K562 (cell line): ENCODE measurements at regions not wholly inside any gene's neighbourhood (a gene's known extent, or its start where the extent isn't known, plus 50 kb on each side); places are given as distances from the start of the nearest gene placed in this dataset.

Source experiments
- ATAC-seq: fragments of 200-7000 bp; cut with Tn5 transposase; 3 replicates; pipeline ENCODE4 v1.9.1; 2020; ENCODE audit warnings: moderate library complexity
- BruUV-seq: library from RNA; stranded (reverse); fragments of 400-500 nt; replicated peaks from 2 replicates; lab custom pipeline; 2021; lab: Mats Ljungman, UMichigan
- CTCF ChIA-PET: fragments of 300-600 bp; formaldehyde crosslinking; extraction: SDS; loops from one replicate; lab custom pipeline; 2021; ENCODE audit warnings: low intra/inter-chr PET ratio; lab: Yijun Ruan, JAX
- POLR2A ChIA-PET: fragments of 300-600, 350-650 bp; sonication (Branson Sonifier 250); formaldehyde crosslinking; extraction: SDS; loops from one replicate; lab custom pipeline; 2021; ENCODE audit warnings: antibody characterized with exemption, inconsistent platforms; lab: Yijun Ruan, JAX
- DNase-seq, 4 experiments: peaks; one replicate each; pipeline versions ENCODE4 v3.0.0 to v3.0.0-alpha.2; 2011 to 2018; ENCODE audit warnings: low spot score in 3 of 4, mixed read lengths in 3 of 4; ENCODE audit errors: extremely low read depth in 1 of 4
- FAIRE-seq: peaks from 2 replicates; lab custom pipeline; 2011; peaks lifted over from hg19 to GRCh38; lab: Jason Lieb, UNC
- H2AFZ ChIP-seq: 2 replicates; pipeline ENCODE4 v1.6.0; 2011; ENCODE audit warnings: low read depth, low read length, control low read depth, inconsistent platforms
- H3K27ac ChIP-seq: fragments of 200-600 bp; 3 replicates; pipeline ENCODE4 v1.8.0; 2011; ENCODE audit warnings: low read depth, mild to moderate bottlenecking, control low read depth, inconsistent platforms, low read length, moderate library complexity, mixed read lengths; ENCODE audit errors: extremely low read depth
- H3K27me3 ChIP-seq, 2 experiments: fragments of 300-600 bp in 1 of 2; 2 replicates in 1 of 2; 3 replicates in 1 of 2; pipeline versions ENCODE4 v1.6.0 to v1.8.0; 2011; ENCODE audit warnings: inconsistent platforms in 2 of 2, low read length in 2 of 2, mild to moderate bottlenecking in 1 of 2, mixed read lengths in 1 of 2, moderate library complexity in 1 of 2; ENCODE audit not compliant: control insufficient read depth in 2 of 2, insufficient read depth in 2 of 2
- H3K36me3 ChIP-seq: fragments of 300-600 bp; 3 replicates; pipeline ENCODE4 v1.8.0; 2011; ENCODE audit warnings: mild to moderate bottlenecking, low read length, inconsistent platforms; ENCODE audit not compliant: control insufficient read depth, insufficient read depth
- H3K4me1 ChIP-seq, 2 experiments: fragments of 200-600 bp in 1 of 2; replicated peaks in 1 of 2; 2 replicates in 1 of 2; 3 replicates in 1 of 2; pipeline versions ENCODE4 v1.5.1 to v1.8.0; 2011; ENCODE audit warnings: inconsistent platforms in 2 of 2, low read length in 2 of 2, mild to moderate bottlenecking in 1 of 2, mixed read lengths in 1 of 2, moderate library complexity in 1 of 2; ENCODE audit not compliant: control insufficient read depth in 2 of 2, insufficient read depth in 2 of 2
- H3K4me2 ChIP-seq: 2 replicates; pipeline ENCODE4 v1.6.1; 2011; ENCODE audit warnings: low read length, control low read depth, inconsistent platforms, mixed read lengths; ENCODE audit not compliant: insufficient read depth
- H3K4me3 ChIP-seq: fragments of 200-600 bp; sonication (generic), shearing (Covaris generic); 2 replicates; pipeline ENCODE4 v1.5.1; 2016; ENCODE audit warnings: control low read depth, inconsistent platforms
- H3K79me2 ChIP-seq: fragments of 200-600 bp; 3 replicates; pipeline ENCODE4 v1.8.0; 2011; ENCODE audit warnings: low read length, inconsistent platforms; ENCODE audit not compliant: control insufficient read depth, insufficient read depth
- H3K9ac ChIP-seq, 2 experiments: 2 replicates each; pipeline versions ENCODE4 v1.6.0 to v1.6.1; 2011; ENCODE audit warnings: low read depth in 2 of 2, low read length in 2 of 2, control low read depth in 1 of 2, inconsistent platforms in 1 of 2, mild to moderate bottlenecking in 1 of 2, mixed read lengths in 1 of 2; ENCODE audit not compliant: insufficient read depth in 1 of 2
- H3K9me1 ChIP-seq: one replicate; pipeline ENCODE4 v1.6.0; 2011; ENCODE audit warnings: inconsistent platforms, mild to moderate bottlenecking, low read length, moderate library complexity; ENCODE audit not compliant: control insufficient read depth, insufficient read depth
- H3K9me3 ChIP-seq: replicated peaks from 2 replicates; pipeline ENCODE4 v1.5.1; 2011; ENCODE audit warnings: low read depth, low read length, inconsistent platforms; ENCODE audit not compliant: control insufficient read depth, insufficient read depth
- H4K20me1 ChIP-seq: replicated peaks from 2 replicates; pipeline ENCODE4 v1.6.1; 2011; ENCODE audit warnings: low read length, inconsistent platforms, mixed read lengths; ENCODE audit not compliant: control insufficient read depth, insufficient read depth
- ARHGAP35 ChIP-seq: fragments of 450-650 bp; IDR thresholded peaks from 2 replicates; pipeline ENCODE4 v1.6.1; 2018; ENCODE audit not compliant: partially characterized antibody
- COPS2 ChIP-seq: fragments of 450-650 bp; conservative IDR thresholded peaks from 2 replicates; pipeline ENCODE4 v1.6.1; 2016; ENCODE audit warnings: mild to moderate bottlenecking, moderate library complexity
- CREB1 ChIP-seq, 2 experiments: sonication (generic) in 1 of 2; formaldehyde crosslinking in 1 of 2; IDR thresholded peaks; 2 replicates each; pipeline versions ENCODE4 v1.6.1 to v1.8.0; 2012 to 2022; ENCODE audit warnings: inconsistent platforms in 1 of 2, mild to moderate bottlenecking in 1 of 2, missing genetic modification reagents in 1 of 2, moderate library complexity in 1 of 2
- ETV6 ChIP-seq, 3 experiments: fragments of 150-350 bp in 1 of 3; sonication (generic) in 1 of 3; formaldehyde crosslinking in 1 of 3; IDR thresholded peaks; 2 replicates each; pipeline versions ENCODE4 v1.6.1 to v1.8.0; 2014 to 2022; ENCODE audit warnings: borderline replicate concordance in 2 of 3, low read depth in 2 of 3, antibody characterized with exemption in 1 of 3, low read length in 1 of 3, mild to moderate bottlenecking in 1 of 3, missing genetic modification reagents in 1 of 3
- KAT7 ChIP-seq: sonication (generic); formaldehyde crosslinking; IDR thresholded peaks from 2 replicates; pipeline ENCODE4 v1.8.0; 2022; ENCODE audit warnings: missing genetic modification reagents, mild to moderate bottlenecking, borderline replicate concordance
- RBFOX2 ChIP-seq: fragments of 200-400 bp; formaldehyde crosslinking; IDR thresholded peaks from 2 replicates; pipeline ENCODE4 v1.6.1; 2017; ENCODE audit warnings: low read depth, mild to moderate bottlenecking, low read length, moderate library complexity
- SIN3A ChIP-seq, 2 experiments: fragments of 150-350 bp in 1 of 2; IDR thresholded peaks; 2 replicates each; pipeline ENCODE4 v1.6.1; 2011 to 2016; ENCODE audit warnings: borderline replicate concordance in 2 of 2, low read depth in 2 of 2, low read length in 2 of 2, mild to moderate bottlenecking in 2 of 2, moderate library complexity in 2 of 2; ENCODE audit not compliant: control insufficient read depth in 1 of 2
- SIX5 ChIP-seq, 2 experiments: IDR thresholded peaks; 2 replicates each; pipeline ENCODE4 v1.6.1; 2011; ENCODE audit warnings: low read length in 2 of 2, borderline replicate concordance in 1 of 2, low read depth in 1 of 2, mild to moderate bottlenecking in 1 of 2, moderate library complexity in 1 of 2; ENCODE audit not compliant: insufficient read depth in 1 of 2
- STAG1 ChIP-seq: sonication (generic); formaldehyde crosslinking; IDR thresholded peaks from 2 replicates; pipeline ENCODE4 v1.5.0; 2020; ENCODE audit warnings: missing genetic modification reagents, borderline replicate concordance
- ZNF134 ChIP-seq: fragments of 250-450 bp; sonication (Bioruptor Pico); conservative IDR thresholded peaks from 2 replicates; pipeline ENCODE4 v1.4.0; 2020
- ZNF589 ChIP-seq: fragments of 200-800 bp; sonication (Bioruptor generic); IDR thresholded peaks from 2 replicates; pipeline ENCODE4 v1.6.1; 2016; ENCODE audit warnings: low read depth, missing genetic modification characterization, missing compliant biosample characterization
- WGBS: fragments of 100-300 bp; shearing (Covaris generic); methylation state at CpG from one replicate; pipeline ENCODE4 v1.1.6; 2016; ENCODE audit warnings: low coverage, mixed read lengths; ENCODE audit not compliant: insufficient coverage; ENCODE audit errors: missing lambda C conversion rate; 5-methylcytosine and 5-hydroxymethylcytosine counted together
- in situ Hi-C: fragments of 300-500 bp; cut with MboI; formaldehyde crosslinking; loops from 4 replicates; pipeline ENCODE4 v1.15.0; 2018; ENCODE audit warnings: inconsistent platforms, mixed read lengths
- intact Hi-C: fragments of 100-400 bp; cut with micrococcal nuclease; formaldehyde crosslinking; loops from 2 replicates; pipeline ENCODE4 v1.14.2; 2022
- TF ChIP-seq, protein P1 (sequence below): fragments of 450-650 bp; formaldehyde crosslinking; IDR thresholded peaks from 2 replicates; pipeline ENCODE4 v1.4.0; 2022; ENCODE audit warnings: missing genetic modification characterization
- TF ChIP-seq, protein P2 (sequence below): sonication (generic); formaldehyde crosslinking; IDR thresholded peaks from 2 replicates; pipeline ENCODE4 v1.8.1; 2022; ENCODE audit warnings: missing genetic modification reagents

DNA sequence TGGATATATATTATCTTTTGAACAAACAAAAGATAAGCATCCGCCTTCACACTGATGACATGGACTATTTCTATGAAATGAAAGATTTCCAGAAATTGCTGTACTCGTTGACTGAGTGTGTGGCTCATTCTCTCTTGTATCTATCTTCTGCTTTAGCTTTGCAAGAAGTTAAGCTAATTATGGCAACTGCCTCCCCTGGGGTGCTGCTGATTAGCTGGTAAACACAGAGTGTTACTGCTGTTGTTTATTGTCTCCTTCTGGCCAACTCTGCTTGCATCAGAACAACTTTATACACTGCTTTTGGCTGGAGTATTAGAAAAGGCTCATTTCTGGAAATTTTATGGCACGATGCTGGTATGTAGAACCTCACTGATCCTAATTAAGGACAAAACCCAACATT lies 95.6 kb upstream of the SNX7 start:
- DNase-seq (no peak), ATAC-seq (no peak), FAIRE-seq (no peak)
- ChIA-PET CTCF (no interaction called here), POLR2A (no interaction called here)
- Histone ChIP-seq H3K36me3 (no peaks in the 10 kb centered on the region), H3K27ac (no peak overlapping the region), H3K27me3 (no peaks in the 10 kb centered on the region), H3K79me2 (no peaks in the 10 kb centered on the region), H3K9me3 (no peaks in the 10 kb centered on the region), H3K9me1 (no peaks in the 10 kb centered on the region), H3K4me1 (no peaks in the 10 kb centered on the region), H2AFZ (no peak overlapping the region), H3K4me2 (no peak overlapping the region), H3K9ac (no peak overlapping the region), H4K20me1 (no peaks in the 10 kb centered on the region), H3K4me3 (no peak overlapping the region)
- 2% methylated on average over 3 of the region's 3 CpGs for WGBS
- intact Hi-C loops (no loop called here), in situ Hi-C loops (no loop called here)
- BruUV-seq = no TSS peak
- TF ChIP-seq CREB1 (IDR thresholded peaks at IDR 0.05) = no peak
- TF ChIP-seq CREB1 (CRISPR knock-in tag; IDR thresholded peaks at IDR 0.05) = no peak
- no peak for TF ChIP-seq ARHGAP35
- no peak for TF ChIP-seq COPS2
- TF ChIP-seq, protein P1, sequence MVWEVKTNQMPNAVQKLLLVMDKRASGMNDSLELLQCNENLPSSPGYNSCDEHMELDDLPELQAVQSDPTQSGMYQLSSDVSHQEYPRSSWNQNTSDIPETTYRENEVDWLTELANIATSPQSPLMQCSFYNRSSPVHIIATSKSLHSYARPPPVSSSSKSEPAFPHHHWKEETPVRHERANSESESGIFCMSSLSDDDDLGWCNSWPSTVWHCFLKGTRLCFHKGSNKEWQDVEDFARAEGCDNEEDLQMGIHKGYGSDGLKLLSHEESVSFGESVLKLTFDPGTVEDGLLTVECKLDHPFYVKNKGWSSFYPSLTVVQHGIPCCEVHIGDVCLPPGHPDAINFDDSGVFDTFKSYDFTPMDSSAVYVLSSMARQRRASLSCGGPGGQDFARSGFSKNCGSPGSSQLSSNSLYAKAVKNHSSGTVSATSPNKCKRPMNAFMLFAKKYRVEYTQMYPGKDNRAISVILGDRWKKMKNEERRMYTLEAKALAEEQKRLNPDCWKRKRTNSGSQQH (CRISPR knock-in tag) = no peak
- no peak for TF ChIP-seq SIX5 (IDR thresholded peaks at IDR 0.05; ENCODE audit: borderline replicate concordance in 1 of 2, insufficient read depth in 1 of 2, low read depth in 1 of 2, low read length in 2 of 2)
- no peak for TF ChIP-seq RBFOX2
- no peak for TF ChIP-seq ZNF589 (CRISPR knock-in tag)
- no peak for TF ChIP-seq SIN3A (IDR thresholded peaks at IDR 0.05; ENCODE audit: borderline replicate concordance in 2 of 2, control insufficient read depth in 1 of 2, low read depth in 2 of 2, low read length in 2 of 2)
- TF ChIP-seq, protein P2, sequence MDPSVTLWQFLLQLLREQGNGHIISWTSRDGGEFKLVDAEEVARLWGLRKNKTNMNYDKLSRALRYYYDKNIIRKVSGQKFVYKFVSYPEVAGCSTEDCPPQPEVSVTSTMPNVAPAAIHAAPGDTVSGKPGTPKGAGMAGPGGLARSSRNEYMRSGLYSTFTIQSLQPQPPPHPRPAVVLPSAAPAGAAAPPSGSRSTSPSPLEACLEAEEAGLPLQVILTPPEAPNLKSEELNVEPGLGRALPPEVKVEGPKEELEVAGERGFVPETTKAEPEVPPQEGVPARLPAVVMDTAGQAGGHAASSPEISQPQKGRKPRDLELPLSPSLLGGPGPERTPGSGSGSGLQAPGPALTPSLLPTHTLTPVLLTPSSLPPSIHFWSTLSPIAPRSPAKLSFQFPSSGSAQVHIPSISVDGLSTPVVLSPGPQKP (CRISPR knock-in tag) = no peak
- TF ChIP-seq STAG1 (CRISPR knock-in tag) = no peak
- TF ChIP-seq ZNF134 = no peak
- TF ChIP-seq ETV6 (IDR thresholded peaks at IDR 0.05; ENCODE audit: borderline replicate concordance in 1 of 2, low read depth in 2 of 2, low read length in 1 of 2) = no peak
- no peak for TF ChIP-seq ETV6 (CRISPR knock-in tag; IDR thresholded peaks at IDR 0.05; ENCODE audit: borderline replicate concordance)
- no peak for TF ChIP-seq KAT7 (CRISPR knock-in tag)
